ENCODE measurements at regions not wholly inside any gene's neighbourhood (a gene's known extent, or its start where the extent isn't known, plus 50 kb on each side); places are given as distances from the start of the nearest gene placed in this dataset.
"Not testable (repeated sequence)": the region's sequence is repeated elsewhere in the genome, so short reads cannot be mapped to it uniquely, and the experiment has no call there.

- DNase-seq (ENCODE audit: low read depth in 2 of 2): no peak
Observed at GRCh38 chr3:24687671-24688070, 193.0 kb upstream of the THRB start.

- no peak for DNase-seq (ENCODE audit: low read depth in 2 of 2)
Observed at GRCh38 chr3:24688446-24689148, 193.9 kb upstream of the THRB start.

GRCh38 chr3:24689353-24689752, 194.7 kb upstream of the THRB start:
- no peak for DNase-seq (ENCODE audit: low read depth in 2 of 2)

GRCh38 chr3:24690777-24691176, 196.1 kb upstream of the THRB start:
- no peak for DNase-seq (ENCODE audit: low read depth in 2 of 2)

GRCh38 chr3:24699078-24699477, 204.4 kb upstream of the THRB start:
- not testable (repeated sequence) for DNase-seq (ENCODE audit: low read depth in 2 of 2)

GRCh38 chr3:24704496-24704895, 209.8 kb upstream of the THRB start:
- no peak for DNase-seq (ENCODE audit: low read depth in 2 of 2)

- no peak for DNase-seq (ENCODE audit: low read depth in 2 of 2)
Observed at GRCh38 chr3:24707936-24708335, 213.3 kb upstream of the THRB start.

- DNase-seq (ENCODE audit: low read depth in 2 of 2): no peak
Observed at GRCh38 chr3:24709956-24710355, 215.3 kb upstream of the THRB start.

GRCh38 chr3:24713516-24713915, 218.9 kb upstream of the THRB start:
- DNase-seq (ENCODE audit: low read depth in 2 of 2): no peak

- no peak for DNase-seq (ENCODE audit: low read depth in 2 of 2)
Observed at GRCh38 chr3:24714436-24714835, 219.8 kb upstream of the THRB start.

GRCh38 chr3:24715171-24715792, 220.6 kb upstream of the THRB start:
- DNase-seq (ENCODE audit: low read depth in 2 of 2): no peak

GRCh38 chr3:24722087-24722486, 227.4 kb upstream of the THRB start:
- DNase-seq (ENCODE audit: low read depth in 2 of 2): no peak

GRCh38 chr3:24725514-24726255, 231.0 kb upstream of the THRB start:
- DNase-seq (ENCODE audit: low read depth in 2 of 2): no peak

GRCh38 chr3:24726423-24726822, 231.8 kb upstream of the THRB start:
- DNase-seq (ENCODE audit: low read depth in 2 of 2): no peak

- no peak for DNase-seq (ENCODE audit: low read depth in 2 of 2)
Observed at GRCh38 chr3:24730173-24730572, 235.5 kb upstream of the THRB start.

GRCh38 chr3:24734019-24734418, 239.4 kb upstream of the THRB start:
- DNase-seq (ENCODE audit: low read depth in 2 of 2): no peak

GRCh38 chr3:24736701-24737100, 242.1 kb upstream of the THRB start:
- DNase-seq (ENCODE audit: low read depth in 2 of 2): no peak

GRCh38 chr3:24740326-24740725, 245.7 kb upstream of the THRB start:
- no peak for DNase-seq (ENCODE audit: low read depth in 2 of 2)

GRCh38 chr3:24741506-24741905, 246.9 kb upstream of the THRB start:
- no peak for DNase-seq (ENCODE audit: low read depth in 2 of 2)

- DNase-seq (ENCODE audit: low read depth in 2 of 2): no peak
Observed at GRCh38 chr3:24748520-24748919, 253.9 kb upstream of the THRB start.

- DNase-seq (ENCODE audit: low read depth in 2 of 2): no peak
Observed at GRCh38 chr3:24751020-24751419, 256.4 kb upstream of the THRB start.

GRCh38 chr3:24756101-24756888, 261.6 kb upstream of the THRB start:
- DNase-seq (ENCODE audit: low read depth in 2 of 2): no peak

All from stimulated activated CD8-positive, alpha-beta memory T cell treated with anti-CD3 and anti-CD28 coated beads, Interleukin-7, amount 100 ng/mL, for 4 hours (primary cell).